ENCODE measurements at regions not wholly inside any gene's neighbourhood (a gene's known extent, or its start where the extent isn't known, plus 50 kb on each side); places are given as distances from the start of the nearest gene placed in this dataset.
"Not testable (repeated sequence)": the region's sequence is repeated elsewhere in the genome, so short reads cannot be mapped to it uniquely, and the experiment has no call there.

DNA sequence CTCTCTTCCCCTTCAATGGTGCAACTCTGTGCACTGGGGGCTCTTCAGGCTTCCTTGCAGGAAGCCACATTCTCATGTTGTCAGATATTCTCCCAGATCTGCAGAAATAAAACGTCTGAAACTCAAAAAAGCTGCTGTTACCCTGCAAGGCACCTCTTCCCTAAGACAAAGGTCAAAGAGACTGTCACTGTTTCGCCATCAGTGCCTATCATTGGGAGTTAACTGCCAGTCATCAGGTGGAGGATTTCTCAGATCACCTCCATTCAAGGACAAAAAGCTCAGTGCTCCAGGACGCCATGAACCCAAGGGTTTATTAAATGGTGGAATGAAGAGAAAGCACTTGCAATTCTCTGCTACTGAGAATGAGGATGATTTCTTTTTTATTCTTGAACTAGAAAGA lies 144.6 kb upstream of the PALS2 start:
- DNase-seq (ENCODE audit: low read depth in 2 of 3, low spot score in 2 of 3) = peak in 1 of 3 donors; percentile 14

DNA sequence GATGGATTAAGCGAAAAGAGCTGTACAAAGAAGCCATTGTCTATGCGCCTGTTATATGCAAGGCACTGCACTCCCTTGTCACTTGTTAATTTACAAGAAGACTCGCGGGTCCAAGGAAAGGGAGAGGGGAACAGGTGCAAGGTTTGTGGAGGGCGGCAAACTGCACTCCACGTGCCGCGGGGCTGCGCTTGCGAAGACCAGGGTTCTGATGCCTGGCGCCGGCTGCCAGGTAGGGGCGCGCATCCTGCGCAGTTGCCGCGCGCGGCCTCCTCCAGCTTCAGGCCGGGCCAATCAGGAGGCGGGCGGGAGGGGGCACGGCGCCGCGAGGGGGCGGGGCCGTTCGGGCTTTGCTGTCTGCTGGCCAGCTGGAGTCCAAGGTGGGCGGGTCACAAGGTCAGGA lies 140.6 kb upstream of the PALS2 start:
- DNase-seq (ENCODE audit: low read depth in 2 of 3, low spot score in 2 of 3) = no peak

DNA sequence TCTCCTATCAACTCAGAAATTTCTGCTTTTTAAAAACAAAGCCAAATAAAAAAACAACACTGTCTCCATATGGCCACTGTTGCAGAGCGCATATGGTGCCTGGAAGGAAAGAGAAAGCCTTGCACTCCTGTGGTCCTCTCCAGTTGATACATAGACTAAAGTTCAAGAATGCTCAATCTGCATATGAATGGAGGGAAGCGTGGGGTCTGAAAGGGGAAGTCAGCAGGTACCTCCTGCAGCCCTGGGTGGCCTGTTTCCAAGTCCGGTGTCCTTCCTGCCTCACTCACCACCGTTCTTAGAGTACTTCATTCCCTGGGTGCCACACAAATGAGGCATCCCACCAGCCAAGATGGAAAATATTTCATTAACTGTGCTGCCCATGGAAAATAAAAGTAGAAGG lies 138.3 kb upstream of the PALS2 start:
- DNase-seq (ENCODE audit: low read depth in 2 of 3, low spot score in 2 of 3) = peak in 1 of 3 donors; percentile 14

DNA sequence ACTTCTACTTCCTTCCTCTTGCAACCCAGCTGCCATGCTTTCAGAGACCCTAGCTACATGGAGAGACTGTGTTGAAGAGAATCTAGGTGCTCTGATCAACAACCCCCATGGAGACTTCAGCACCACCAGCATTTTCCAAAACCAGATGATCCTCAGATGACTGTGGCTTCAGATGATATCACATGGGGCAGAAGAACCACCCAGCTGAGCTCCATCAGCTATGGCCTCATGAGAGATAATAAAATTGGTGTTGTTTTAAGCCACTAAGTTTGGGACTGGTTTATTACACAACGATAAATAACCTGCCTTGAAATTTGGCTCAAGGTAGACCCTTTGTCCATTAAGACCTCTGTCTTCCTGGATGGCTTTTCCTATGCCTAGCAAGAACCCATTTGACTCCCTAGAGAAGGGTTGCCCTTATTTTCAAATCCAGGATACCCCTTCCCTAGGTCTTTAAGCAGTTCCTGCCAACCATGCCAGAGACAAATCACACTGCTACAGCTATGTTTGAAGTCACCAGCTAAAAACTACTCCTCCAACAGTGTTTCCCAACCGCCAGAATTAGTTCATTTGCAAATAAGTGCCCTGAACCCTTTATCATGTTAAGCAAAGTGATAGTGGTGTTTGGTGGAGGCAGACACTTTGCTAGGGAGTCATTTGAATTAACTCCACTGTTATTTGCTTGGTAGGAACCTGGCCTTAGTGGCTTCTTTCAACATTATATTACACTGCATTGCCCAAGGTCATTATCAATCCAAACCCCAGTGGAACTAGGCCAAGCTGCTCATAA lies 136.9 kb upstream of the PALS2 start:
- DNase-seq (ENCODE audit: low read depth in 2 of 3, low spot score in 2 of 3) = no peak

DNA sequence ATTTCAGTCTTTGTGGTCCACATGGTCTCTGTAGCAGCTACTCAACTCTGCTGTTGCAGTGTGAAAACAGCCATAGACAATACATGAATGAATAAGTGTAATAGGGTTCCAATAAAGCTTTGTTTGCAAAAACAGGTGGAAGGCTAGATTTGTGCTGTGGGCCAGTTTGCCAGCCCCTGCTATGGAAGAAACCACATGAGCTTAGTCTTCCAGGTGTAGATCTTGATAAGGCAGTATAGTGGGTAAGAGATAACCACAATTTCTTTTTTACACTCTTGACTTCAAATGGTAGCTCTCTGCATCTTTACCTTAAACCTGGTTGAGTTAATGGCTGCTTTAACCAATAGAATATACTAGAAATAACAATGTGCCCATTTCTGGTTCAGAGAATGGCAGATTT lies 135.0 kb upstream of the PALS2 start:
- peak in 1 of 3 donors; percentile 12 for DNase-seq (ENCODE audit: low read depth in 2 of 3, low spot score in 2 of 3)

DNA sequence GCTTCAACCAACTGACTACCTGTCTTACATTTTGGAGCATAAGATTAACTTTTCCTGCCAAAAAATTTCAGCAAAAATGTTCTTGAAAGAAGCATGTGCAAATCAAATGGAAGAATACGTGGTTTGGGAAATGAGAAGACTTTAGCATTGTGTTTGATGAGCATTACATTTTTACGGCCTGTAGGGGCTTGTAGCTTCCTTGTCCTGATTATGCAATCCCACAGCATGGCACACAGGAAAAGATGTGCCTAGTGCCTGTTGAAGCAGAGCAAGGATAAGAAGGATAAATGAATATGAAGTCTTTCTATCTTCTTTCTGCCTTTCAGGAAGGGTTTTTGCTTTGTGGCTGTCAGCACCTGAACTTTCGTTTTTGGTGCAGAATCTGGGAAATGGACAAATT lies 134.1 kb upstream of the PALS2 start:
- DNase-seq (ENCODE audit: low read depth in 2 of 3, low spot score in 2 of 3) = not testable (repeated sequence)

DNA sequence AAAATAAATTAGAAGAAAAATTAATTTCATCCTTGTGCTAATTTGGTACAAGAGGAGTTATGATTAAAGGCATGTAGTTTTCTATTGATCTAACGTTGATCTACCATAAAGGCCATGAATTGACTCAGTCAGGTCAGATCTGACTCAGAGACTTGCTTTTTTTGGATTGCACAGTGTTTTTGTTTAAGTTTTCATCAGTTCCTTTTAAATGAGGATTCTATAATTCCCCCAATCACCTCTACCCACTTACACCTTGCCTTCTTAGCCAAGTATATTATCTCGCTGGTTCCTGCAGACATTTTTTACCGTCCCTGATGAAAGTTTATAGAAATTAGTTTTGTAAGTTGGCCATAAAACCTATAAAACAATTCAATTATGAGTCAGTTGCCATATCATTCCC lies 132.4 kb upstream of the PALS2 start:
- no peak for DNase-seq (ENCODE audit: low read depth in 2 of 3, low spot score in 2 of 3)

DNA sequence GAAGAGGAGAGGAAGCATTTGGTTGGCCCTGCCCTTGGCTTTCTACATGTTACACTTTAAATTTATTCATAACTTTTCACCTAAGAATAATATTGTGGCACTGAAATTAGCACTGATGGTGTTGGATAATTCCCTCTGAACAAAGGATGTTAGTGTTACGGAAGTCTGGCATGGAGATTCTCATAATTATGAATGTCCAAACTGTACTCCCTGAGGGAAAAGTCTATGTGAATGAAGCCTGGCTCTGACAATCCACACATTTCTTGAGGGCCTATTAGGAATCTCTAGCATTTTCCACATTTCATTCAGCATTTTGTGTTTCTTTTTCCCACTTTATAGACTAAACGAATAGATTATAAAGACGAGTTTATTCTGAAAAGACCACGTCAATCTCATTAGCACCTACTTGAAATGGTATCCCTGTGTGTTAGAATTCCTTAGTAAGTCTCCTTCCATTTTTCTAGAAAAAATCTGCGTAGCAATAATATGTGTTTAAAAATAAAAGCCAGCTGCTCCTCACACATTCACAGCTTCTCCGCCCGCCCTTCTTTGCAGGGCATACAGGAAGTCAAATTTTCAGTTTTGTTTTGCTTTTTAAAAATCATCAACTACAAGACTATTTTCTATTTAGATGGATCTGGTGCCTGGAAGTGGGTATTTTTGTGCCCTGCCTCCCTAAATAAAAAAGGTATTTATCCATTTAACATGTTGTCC lies 131.8 kb upstream of the PALS2 start:
- no peak for DNase-seq (ENCODE audit: low read depth in 2 of 3, low spot score in 2 of 3)

DNA sequence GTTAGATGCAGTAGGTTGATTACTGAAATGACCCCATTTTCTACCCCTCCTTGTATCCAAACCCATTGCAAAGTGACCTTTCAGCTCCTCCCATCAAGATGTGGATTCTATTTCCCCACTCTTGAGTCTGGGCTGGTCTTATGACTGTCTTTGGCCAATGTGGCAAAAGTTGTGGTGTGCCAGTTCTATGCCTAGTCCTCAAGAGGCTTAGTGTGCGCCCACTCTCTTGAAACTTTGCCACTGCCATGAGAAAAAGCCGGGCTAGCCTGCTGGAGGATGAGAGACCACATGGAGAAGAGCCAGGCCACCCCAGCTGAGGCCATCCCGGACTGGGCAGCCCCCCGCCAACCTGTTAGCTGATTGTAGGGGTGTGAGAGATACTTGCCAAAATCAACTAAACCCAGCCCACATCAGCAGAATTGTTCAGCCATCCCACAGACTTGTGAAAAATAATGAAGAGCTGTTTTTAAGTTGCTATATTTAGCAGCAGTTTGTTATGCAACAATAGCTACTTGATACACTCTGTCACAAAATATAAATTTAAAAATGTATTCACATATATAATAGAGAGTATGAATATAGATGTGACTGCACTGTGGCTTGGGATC lies 131.0 kb upstream of the PALS2 start:
- no peak for DNase-seq (ENCODE audit: low read depth in 2 of 3, low spot score in 2 of 3)

DNA sequence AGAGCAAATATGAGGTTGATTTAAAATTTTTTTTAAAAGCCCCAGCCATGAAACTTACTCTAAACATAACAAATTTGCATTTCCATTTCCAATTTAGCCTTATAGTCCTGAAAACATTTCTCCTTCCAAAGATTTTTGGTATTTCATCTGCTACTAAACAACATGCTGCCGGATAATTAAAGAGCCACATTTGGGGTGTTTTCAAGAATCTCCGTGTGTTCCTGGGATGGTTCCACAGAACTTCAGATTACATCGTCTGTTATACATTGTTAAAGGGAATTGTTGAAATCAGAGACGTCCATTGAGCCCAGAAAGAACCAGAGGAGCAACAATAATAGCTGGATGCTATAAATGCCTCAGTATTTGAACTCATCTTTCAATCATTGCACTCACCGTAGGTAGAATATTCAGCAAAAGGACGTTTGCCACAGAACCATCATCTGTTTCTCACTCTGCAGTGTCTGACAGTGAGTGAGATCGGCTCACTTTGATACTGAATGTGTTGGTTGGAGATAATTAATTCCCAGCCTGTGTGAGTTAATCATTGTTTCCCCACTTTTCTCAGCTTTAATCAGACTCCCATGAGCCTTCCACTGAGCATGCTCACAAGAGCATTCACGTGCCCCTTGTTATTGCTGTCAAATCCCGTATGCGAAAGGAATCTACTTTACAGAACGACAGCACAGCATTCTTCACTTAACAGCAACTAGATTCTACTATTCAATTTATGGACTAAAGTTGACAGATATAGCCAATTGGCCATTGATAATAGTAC lies 128.4 kb upstream of the PALS2 start:
- no peak for DNase-seq (ENCODE audit: low read depth in 2 of 3, low spot score in 2 of 3)

DNA sequence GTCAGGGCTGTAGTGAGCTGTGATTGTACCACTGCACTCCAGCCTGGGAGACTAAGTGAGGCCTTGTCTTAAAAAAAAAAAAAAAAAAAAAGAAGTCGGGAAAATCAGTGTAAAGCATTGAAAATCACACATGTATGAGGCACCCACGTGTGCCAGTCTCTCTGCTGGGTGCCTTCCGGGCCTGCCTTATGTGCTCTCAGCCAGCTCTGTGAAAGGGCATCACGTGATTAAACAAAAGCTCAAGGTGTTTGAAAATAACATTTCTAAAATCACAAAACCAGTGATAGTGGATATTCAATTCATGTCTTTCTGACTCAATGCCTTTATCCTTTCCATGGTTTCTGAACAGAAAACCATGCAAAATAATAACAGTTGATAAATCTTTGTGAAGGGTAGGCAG lies 125.2 kb upstream of the PALS2 start:
- no peak for DNase-seq (ENCODE audit: low read depth in 2 of 3, low spot score in 2 of 3)

DNA sequence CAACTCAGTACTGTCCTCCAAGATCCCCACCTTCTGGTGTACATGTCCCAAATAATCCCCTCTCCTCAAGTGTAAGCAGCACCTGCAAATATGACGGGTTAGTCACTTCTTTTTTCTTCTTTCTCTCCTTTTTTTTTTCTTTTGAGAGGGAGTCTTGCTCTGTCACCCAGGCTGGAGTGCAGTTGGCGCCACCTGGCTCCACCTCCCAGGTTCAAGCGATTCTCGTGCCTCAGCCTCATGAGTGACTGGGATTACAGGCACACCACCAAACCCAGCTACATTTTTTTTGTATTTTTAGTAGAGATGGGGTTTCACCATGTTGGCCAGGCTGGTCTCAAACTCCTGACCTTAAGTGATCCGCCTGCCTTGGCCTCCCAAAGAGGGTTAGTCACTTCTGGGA lies 123.8 kb upstream of the PALS2 start:
- not testable (repeated sequence) for DNase-seq (ENCODE audit: low read depth in 2 of 3, low spot score in 2 of 3)

DNA sequence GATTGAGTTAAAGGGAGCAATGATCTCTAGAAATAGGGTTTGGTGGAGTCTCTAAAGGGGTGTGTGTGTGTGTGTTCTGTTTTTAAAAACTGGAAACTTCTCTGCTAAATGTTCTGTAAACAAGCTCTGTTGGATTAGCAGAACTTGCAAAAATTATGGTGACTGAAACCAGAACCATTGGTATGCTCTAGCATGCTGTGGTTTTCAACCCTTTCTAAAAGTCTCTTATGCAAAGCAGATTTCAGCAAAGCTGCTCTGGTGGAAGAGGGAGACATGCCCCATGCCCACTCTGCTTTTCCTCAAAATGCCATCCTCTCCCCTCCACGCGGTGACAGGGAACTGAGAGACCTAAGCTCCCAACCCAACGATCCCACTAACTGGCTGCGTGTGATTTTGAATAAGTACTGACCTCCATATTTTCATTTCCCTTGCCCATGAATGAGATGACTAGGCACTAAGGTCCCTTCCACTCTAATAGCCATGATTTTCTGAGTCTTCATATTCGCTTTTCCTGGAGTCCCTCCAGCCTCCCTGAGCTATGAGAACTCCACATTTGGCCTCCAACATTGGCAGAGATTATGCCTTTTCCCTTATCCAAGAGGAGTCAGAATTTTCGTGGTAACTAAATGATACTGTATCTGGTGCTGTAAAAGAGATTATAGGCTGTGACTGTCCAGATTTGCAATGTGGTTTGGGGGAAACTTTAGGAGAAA lies 117.3 kb upstream of the PALS2 start:
- DNase-seq (ENCODE audit: low read depth in 2 of 3, low spot score in 2 of 3) = no peak

DNA sequence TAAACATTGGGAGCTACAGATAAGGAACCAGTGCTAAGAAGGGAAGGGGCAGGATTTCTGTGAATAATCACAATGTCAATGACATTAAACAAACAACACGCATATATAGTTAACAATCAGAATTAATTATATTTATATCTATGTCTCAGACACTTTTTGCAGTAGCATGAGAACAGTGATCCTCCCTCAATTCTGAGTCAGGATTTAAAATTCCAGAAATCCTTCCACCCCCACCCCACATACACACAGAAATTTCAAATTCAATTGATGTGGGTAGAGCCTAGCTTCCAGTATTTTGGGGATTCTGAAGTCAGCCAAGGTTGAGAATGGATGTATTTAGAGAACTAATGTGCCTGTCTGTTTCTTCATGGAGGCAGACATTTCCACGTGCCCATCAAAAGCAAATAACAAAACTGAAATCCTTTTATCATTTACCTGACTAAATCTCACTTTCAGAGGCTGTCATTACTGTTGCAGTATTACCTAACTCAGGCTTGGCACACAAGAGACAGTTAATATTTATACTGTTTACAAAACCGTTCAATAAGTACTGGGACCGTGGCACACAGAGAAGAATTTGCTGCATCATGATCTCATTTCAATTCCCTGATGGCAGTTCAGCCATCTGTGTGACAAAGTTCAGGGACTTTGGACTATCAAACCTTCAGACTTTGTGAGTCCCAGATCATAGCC lies 116.6 kb upstream of the PALS2 start:
- DNase-seq (ENCODE audit: low read depth in 2 of 3, low spot score in 2 of 3) = no peak

DNA sequence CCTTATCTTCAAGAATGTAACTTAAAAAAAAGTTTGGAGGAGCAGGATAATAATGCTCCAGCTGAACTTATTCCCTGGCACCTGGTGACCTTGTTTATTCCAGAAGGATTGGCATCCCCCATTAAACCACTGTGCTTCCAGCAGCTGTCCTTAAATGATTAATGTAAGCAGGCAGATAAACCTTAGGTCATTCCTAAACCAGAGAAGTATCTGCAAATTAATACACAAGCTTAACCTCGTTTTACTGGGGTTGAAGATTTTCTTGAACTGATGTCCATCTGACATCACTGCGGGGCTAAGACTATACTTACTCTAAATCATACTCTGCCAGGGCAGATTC lies 116.1 kb upstream of the PALS2 start:
- no peak for DNase-seq (ENCODE audit: low read depth in 2 of 3, low spot score in 2 of 3)

DNA sequence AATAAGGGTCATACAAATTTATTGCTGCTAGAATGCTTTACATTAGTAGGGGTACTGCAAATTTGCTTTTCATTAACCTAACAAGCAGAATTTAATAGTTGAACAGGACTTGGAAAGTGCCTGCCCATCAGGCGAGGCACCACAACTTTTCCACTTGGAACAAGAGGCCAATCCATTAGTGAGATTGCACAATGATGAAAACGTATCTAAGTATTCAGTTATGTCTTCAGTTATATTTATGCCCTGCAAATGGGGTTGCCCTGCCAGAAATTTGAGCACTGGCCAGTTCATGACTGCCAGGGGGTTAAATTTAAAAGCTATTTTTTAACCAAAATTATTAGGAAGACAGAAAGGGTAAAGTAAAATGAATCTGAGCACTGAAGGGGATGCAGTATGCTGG lies 111.1 kb upstream of the PALS2 start:
- DNase-seq (ENCODE audit: low read depth in 2 of 3, low spot score in 2 of 3) = no peak

DNA sequence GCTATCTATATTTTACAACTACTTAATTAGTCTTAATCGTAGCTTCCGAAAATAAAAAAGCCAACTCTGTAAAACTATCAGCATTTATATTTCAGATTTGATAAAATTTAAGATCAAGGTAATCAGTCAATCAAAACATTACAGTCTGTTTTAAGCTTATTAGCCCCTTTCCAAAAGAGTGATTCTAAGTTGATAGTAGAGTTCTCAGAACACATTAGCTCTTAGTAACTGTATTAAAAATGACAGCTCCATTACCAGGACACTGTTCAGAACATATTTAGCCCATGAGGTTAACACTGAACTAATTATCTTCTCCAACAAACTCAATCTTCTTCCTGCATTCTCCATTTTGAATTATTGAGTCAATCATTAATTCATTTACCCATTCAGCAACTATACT lies 110.3 kb upstream of the PALS2 start:
- no peak for DNase-seq (ENCODE audit: low read depth in 2 of 3, low spot score in 2 of 3)

DNA sequence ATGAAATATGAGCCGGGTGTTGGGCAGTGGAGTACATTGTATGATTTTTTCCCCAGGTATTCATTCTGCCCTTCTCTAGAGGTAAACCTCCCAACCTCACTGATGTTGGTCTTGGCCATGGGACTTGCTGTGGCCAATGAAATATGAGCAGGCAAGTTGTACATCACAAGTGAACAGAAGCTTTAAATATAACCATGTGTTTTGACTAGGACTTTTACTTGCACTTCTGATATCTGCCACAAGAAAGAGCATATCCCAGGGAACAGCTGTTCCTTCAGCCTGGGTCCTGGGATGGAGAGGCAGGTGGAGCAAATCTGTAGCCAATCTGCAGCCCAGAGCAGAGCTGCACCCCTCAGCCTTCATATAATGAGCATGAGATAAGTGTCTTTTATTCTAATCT lies 109.8 kb upstream of the PALS2 start:
- DNase-seq (ENCODE audit: low read depth in 2 of 3, low spot score in 2 of 3) = no peak

DNA sequence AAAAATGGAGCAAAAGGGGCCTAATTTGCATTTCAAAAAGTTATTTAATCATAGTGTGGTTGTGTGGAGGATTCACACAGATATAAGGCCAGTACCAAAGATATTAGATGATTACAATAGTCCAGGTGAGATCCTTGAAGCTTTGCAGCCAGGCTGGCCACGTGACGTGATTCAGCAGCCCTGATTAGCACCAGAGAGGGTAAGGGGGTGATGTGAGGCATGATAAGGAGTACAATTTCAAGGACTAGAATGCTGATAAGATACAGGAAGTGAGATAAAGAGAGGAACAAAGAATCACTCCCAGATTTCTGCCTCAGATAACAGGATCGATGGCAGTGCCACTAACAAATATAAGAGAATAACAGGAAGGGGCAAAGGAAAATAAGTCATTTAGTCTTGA lies 108.4 kb upstream of the PALS2 start:
- DNase-seq (ENCODE audit: low read depth in 2 of 3, low spot score in 2 of 3) = no peak

DNA sequence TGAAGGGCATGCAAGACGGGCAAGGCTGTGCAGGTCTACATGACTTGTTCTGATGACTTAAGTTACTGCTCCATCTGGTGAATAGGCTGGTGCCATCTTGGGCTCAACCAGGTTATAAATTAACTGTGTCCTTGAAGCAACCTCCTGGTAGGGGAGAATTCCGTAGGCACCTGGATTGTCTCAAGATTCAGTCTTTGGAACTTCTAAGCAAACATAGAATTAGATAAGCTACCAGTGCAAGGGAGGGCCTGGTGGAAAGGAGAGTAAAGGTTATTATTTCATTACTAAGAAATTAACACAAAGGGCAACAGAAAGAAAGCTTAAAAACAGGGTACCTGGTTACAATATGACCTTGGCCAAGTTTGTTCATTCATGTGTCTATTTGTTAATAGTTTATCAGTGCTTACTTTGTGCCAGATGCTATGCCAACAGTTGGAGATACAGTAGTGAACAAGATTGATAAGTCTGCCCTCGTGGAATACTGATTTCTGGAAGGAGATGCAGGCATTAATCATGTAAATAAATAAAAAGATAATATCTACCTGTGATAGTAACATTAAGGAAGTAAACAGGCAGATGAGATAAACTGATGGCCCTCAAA lies 107.0 kb upstream of the PALS2 start:
- no peak for DNase-seq (ENCODE audit: low read depth in 2 of 3, low spot score in 2 of 3)
